Keratinocyte (primary cell): ENCODE measurements at regions not wholly inside any gene's neighbourhood (a gene's known extent, or its start where the extent isn't known, plus 50 kb on each side); places are given as distances from the start of the nearest gene placed in this dataset.

Source experiments
- DNase-seq: peaks from one replicate; pipeline ENCODE4 v3.0.0-alpha.2; 2011; ENCODE audit warnings: low read depth, missing footprints, low spot score
- FAIRE-seq: peaks from 2 replicates; lab custom pipeline; 2011; peaks lifted over from hg19 to GRCh38; lab: Jason Lieb, UNC
- H2AFZ ChIP-seq: 2 replicates; pipeline ENCODE4 v1.6.0; 2012; ENCODE audit warnings: low read length, control low read depth, inconsistent platforms; ENCODE audit not compliant: control insufficient read depth
- H3K27ac ChIP-seq: 2 replicates; pipeline ENCODE4 v1.5.1; 2011; ENCODE audit warnings: low read length; ENCODE audit not compliant: control insufficient read depth, insufficient read depth
- H3K27me3 ChIP-seq: 3 replicates; pipeline ENCODE4 v1.6.0; 2011; ENCODE audit warnings: low read length; ENCODE audit not compliant: control insufficient read depth, insufficient read depth; ENCODE audit errors: extremely low read depth
- H3K36me3 ChIP-seq, 2 experiments: 2 replicates in 1 of 2; 3 replicates in 1 of 2; pipeline ENCODE4 v1.5.1; 2011; ENCODE audit warnings: low read length in 2 of 2, mild to moderate bottlenecking in 1 of 2; ENCODE audit not compliant: control insufficient read depth in 2 of 2, insufficient read depth in 2 of 2; ENCODE audit errors: extremely low read depth in 1 of 2
- H3K4me1 ChIP-seq: 3 replicates; pipeline ENCODE4 v1.5.1; 2011; ENCODE audit warnings: low read length; ENCODE audit not compliant: control insufficient read depth, insufficient read depth; ENCODE audit errors: extremely low read depth
- H3K4me2 ChIP-seq: 3 replicates; pipeline ENCODE4 v1.6.0; 2011; ENCODE audit warnings: low read depth, low read length; ENCODE audit not compliant: control insufficient read depth, insufficient read depth; ENCODE audit errors: extremely low read depth
- H3K4me3 ChIP-seq, 3 experiments: fragments of 200-600 bp in 1 of 3; sonication (generic) in 1 of 3; 2 replicates in 2 of 3; 3 replicates in 1 of 3; pipeline ENCODE4 v1.5.1; 2011 to 2016; ENCODE audit warnings: low read length in 3 of 3, mild to moderate bottlenecking in 3 of 3, control low read depth in 2 of 3, inconsistent platforms in 1 of 3, low read depth in 1 of 3, mixed read lengths in 1 of 3, mixed run types in 1 of 3, moderate library complexity in 1 of 3; ENCODE audit not compliant: control insufficient read depth in 2 of 3, insufficient read depth in 2 of 3; ENCODE audit errors: extremely low read depth in 1 of 3
- H3K79me2 ChIP-seq: 2 replicates; pipeline ENCODE4 v1.6.0; 2012; ENCODE audit warnings: low read length; ENCODE audit not compliant: control insufficient read depth, insufficient read depth
- H3K9ac ChIP-seq: 3 replicates; pipeline ENCODE4 v1.6.0; 2011; ENCODE audit warnings: low read length; ENCODE audit not compliant: control insufficient read depth, insufficient read depth; ENCODE audit errors: extremely low read depth
- H3K9me1 ChIP-seq: 3 replicates; pipeline ENCODE4 v1.6.0; 2011; ENCODE audit warnings: low read length; ENCODE audit not compliant: control insufficient read depth, insufficient read depth; ENCODE audit errors: extremely low read depth
- H3K9me3 ChIP-seq: 2 replicates; pipeline ENCODE4 v1.5.1; 2012; ENCODE audit warnings: low read depth, low read length; ENCODE audit not compliant: control insufficient read depth
- H4K20me1 ChIP-seq: 3 replicates; pipeline ENCODE4 v1.6.0; 2011; ENCODE audit warnings: low read length; ENCODE audit not compliant: control insufficient read depth, insufficient read depth; ENCODE audit errors: extremely low read depth
- CTCF ChIP-seq, 3 experiments: IDR thresholded peaks in 1 of 3; conservative IDR thresholded peaks in 1 of 3; optimal IDR thresholded peaks in 1 of 3; 2 replicates in 2 of 3; 3 replicates in 1 of 3; pipeline versions ENCODE3 to v1.5.1; 2011; ENCODE audit warnings: low read length in 3 of 3, mild to moderate bottlenecking in 3 of 3, moderate library complexity in 2 of 3, control low read depth in 1 of 3, inconsistent platforms in 1 of 3; ENCODE audit not compliant: insufficient read depth in 2 of 3; ENCODE audit errors: extremely low read depth in 1 of 3
- EZH2 ChIP-seq: IDR thresholded peaks from one replicate; pipeline ENCODE4 v1.6.1; 2012; ENCODE audit warnings: inconsistent platforms, mild to moderate bottlenecking, low read length, moderate library complexity
- dilution Hi-C: fragments of 300-500 bp; cut with MboI; formaldehyde crosslinking; loops from one replicate; pipeline ENCODE4 v1.7.0; 2020; ENCODE audit warnings: low sequenced_read_pairs; ENCODE audit not compliant: extremely low pct_ligation_motif_present

GRCh38 chrX:69094977-69095669 lies 70.1 kb downstream of the PJA1 start:
- TF ChIP-seq EZH2 (no peak), CTCF (optimal IDR thresholded peaks at IDR 0.05 in 1 of 3, IDR thresholded peaks at IDR 0.05 in 1 of 3, conservative IDR thresholded peaks at IDR 0.05 in 1 of 3; ENCODE audit: extremely low read depth in 1 of 3, insufficient read depth in 2 of 3, low read length in 3 of 3) (no peak)
- no peak overlapping the region for H3K27ac ChIP-seq
- no peak overlapping the region for H3K4me3 ChIP-seq
- dilution Hi-C loops = no loop called here
- peak overlapping the region; percentile 23 for H2AFZ ChIP-seq
- H4K20me1 ChIP-seq = no peaks in the 10 kb centered on the region
- no peaks in the 10 kb centered on the region for H3K27me3 ChIP-seq
- peaks cover 4% of the 10 kb centered on the region for H3K4me1 ChIP-seq
- H3K9me3 ChIP-seq = no peaks in the 10 kb centered on the region
- H3K9ac ChIP-seq = no peak overlapping the region
- FAIRE-seq (no peak), DNase-seq (no peak)
- no peaks in the 10 kb centered on the region for H3K79me2 ChIP-seq
- H3K4me2 ChIP-seq = no peak overlapping the region
- no peaks in the 10 kb centered on the region for H3K36me3 ChIP-seq
- no peaks in the 10 kb centered on the region for H3K9me1 ChIP-seq

- FAIRE-seq (peak; percentile 51), DNase-seq (no peak)
- peaks cover 4% of the 10 kb centered on the region for H3K4me1 ChIP-seq
- H3K27me3 ChIP-seq = no peaks in the 10 kb centered on the region
- H3K79me2 ChIP-seq = no peaks in the 10 kb centered on the region
- no peak overlapping the region for H3K4me2 ChIP-seq
- H2AFZ ChIP-seq = peak overlapping the region; percentile 23
- peak in 2 of 3 experiments; percentile 58 for TF ChIP-seq CTCF (optimal IDR thresholded peaks at IDR 0.05 in 1 of 3, IDR thresholded peaks at IDR 0.05 in 1 of 3, conservative IDR thresholded peaks at IDR 0.05 in 1 of 3; ENCODE audit: extremely low read depth in 1 of 3, insufficient read depth in 2 of 3, low read length in 3 of 3)
- TF ChIP-seq EZH2 = no peak
- dilution Hi-C loops = no loop called here
- no peak overlapping the region for H3K27ac ChIP-seq
- H3K36me3 ChIP-seq = no peaks in the 10 kb centered on the region
- no peaks in the 10 kb centered on the region for H3K9me3 ChIP-seq
- H3K4me3 ChIP-seq = no peak overlapping the region
- no peak overlapping the region for H3K9ac ChIP-seq
- H3K9me1 ChIP-seq = no peaks in the 10 kb centered on the region
- no peaks in the 10 kb centered on the region for H4K20me1 ChIP-seq
Measured at GRCh38 chrX:69093960-69094871, 71.0 kb downstream of the PJA1 start.
